ENCODE measurements at regions not wholly inside any gene's neighbourhood (a gene's known extent, or its start where the extent isn't known, plus 50 kb on each side); places are given as distances from the start of the nearest gene placed in this dataset.

GRCh38 chr3:157922614-157923013 lies 183.6 kb downstream of the SHOX2 start:
- DNase-seq (ENCODE audit: low read depth): no peak
- no peak overlapping the region for H3K4me3 ChIP-seq (ENCODE audit: low read length)
- no peak for TF ChIP-seq CTCF (conservative IDR thresholded peaks at IDR 0.05; ENCODE audit: low read depth, low read length)

GRCh38 chr3:157921811-157922210 lies 184.4 kb downstream of the SHOX2 start:
- H3K4me3 ChIP-seq (ENCODE audit: low read length): no peak overlapping the region
- no peak for DNase-seq (ENCODE audit: low read depth)
- TF ChIP-seq CTCF (conservative IDR thresholded peaks at IDR 0.05; ENCODE audit: low read depth, low read length): no peak

- no peak for TF ChIP-seq CTCF (conservative IDR thresholded peaks at IDR 0.05; ENCODE audit: low read depth, low read length)
- H3K4me3 ChIP-seq (ENCODE audit: low read length): no peak overlapping the region
- no peak for DNase-seq (ENCODE audit: low read depth)
Measured at GRCh38 chr3:157920822-157921700, 185.2 kb downstream of the SHOX2 start.

GRCh38 chr3:157919319-157919887 lies 186.8 kb downstream of the SHOX2 start:
- no peak overlapping the region for H3K4me3 ChIP-seq (ENCODE audit: low read length)
- DNase-seq (ENCODE audit: low read depth): no peak
- no peak for TF ChIP-seq CTCF (conservative IDR thresholded peaks at IDR 0.05; ENCODE audit: low read depth, low read length)

GRCh38 chr3:157918402-157918801 lies 187.8 kb downstream of the SHOX2 start:
- no peak overlapping the region for H3K4me3 ChIP-seq (ENCODE audit: low read length)
- no peak for DNase-seq (ENCODE audit: low read depth)
- TF ChIP-seq CTCF (conservative IDR thresholded peaks at IDR 0.05; ENCODE audit: low read depth, low read length): no peak

- TF ChIP-seq CTCF (conservative IDR thresholded peaks at IDR 0.05; ENCODE audit: low read depth, low read length): no peak
- no peak overlapping the region for H3K4me3 ChIP-seq (ENCODE audit: low read length)
- no peak for DNase-seq (ENCODE audit: low read depth)
Measured at GRCh38 chr3:157916672-157917071, 189.5 kb downstream of the SHOX2 start.

GRCh38 chr3:157914882-157915281 lies 191.3 kb downstream of the SHOX2 start:
- TF ChIP-seq CTCF (conservative IDR thresholded peaks at IDR 0.05; ENCODE audit: low read depth, low read length): no peak
- H3K4me3 ChIP-seq (ENCODE audit: low read length): no peak overlapping the region
- no peak for DNase-seq (ENCODE audit: low read depth)

Data from retinal pigment epithelial cell (primary cell).